ENCODE measurements at regions not wholly inside any gene's neighbourhood (a gene's known extent, or its start where the extent isn't known, plus 50 kb on each side); places are given as distances from the start of the nearest gene placed in this dataset.

- TF ChIP-seq EP300 (IDR thresholded peaks at IDR 0.05; ENCODE audit: borderline replicate concordance) = no peak
- no peak for TF ChIP-seq REST (IDR thresholded peaks at IDR 0.05; ENCODE audit: low read depth)
- no peak for TF ChIP-seq CEBPB (IDR thresholded peaks at IDR 0.05)
- no peak for TF ChIP-seq YY1 (IDR thresholded peaks at IDR 0.05; ENCODE audit: low read depth)
- no peak for TF ChIP-seq MAX (IDR thresholded peaks at IDR 0.05)
- no peak for TF ChIP-seq EGR1 (IDR thresholded peaks at IDR 0.05)
- TF ChIP-seq FOXM1 (IDR thresholded peaks at IDR 0.05; ENCODE audit: borderline replicate concordance, low read depth) = no peak
- no peak for TF ChIP-seq TAF1 (IDR thresholded peaks at IDR 0.05; ENCODE audit: low read depth)
- no peak for TF ChIP-seq RAD21 (IDR thresholded peaks at IDR 0.05; ENCODE audit: low read depth)
- TF ChIP-seq CREB1 (IDR thresholded peaks at IDR 0.05; ENCODE audit: low read depth) = no peak
- TF ChIP-seq TEAD4 (IDR thresholded peaks at IDR 0.05) = no peak
- TF ChIP-seq NFIC (IDR thresholded peaks at IDR 0.05) = no peak
- no peak for TF ChIP-seq USF1 (IDR thresholded peaks at IDR 0.05)
Observed at GRCh38 chr3:163655021-163655420, 1423.3 kb downstream of the SI start.
